H1 (cell line): ENCODE measurements at regions not wholly inside any gene's neighbourhood (a gene's known extent, or its start where the extent isn't known, plus 50 kb on each side); places are given as distances from the start of the nearest gene placed in this dataset.

ENCODE experiments used
- CTCF ChIA-PET: fragments of 300-600 bp; sonication (Branson Sonifier 250); formaldehyde crosslinking; loops from one replicate; lab custom pipeline; 2021; ENCODE audit not compliant: partially characterized antibody; lab: Charles Lee
- POLR2A ChIA-PET: fragments of 300-600 bp; sonication (Branson Sonifier 250); formaldehyde crosslinking; loops from one replicate; lab custom pipeline; 2021; ENCODE audit warnings: inconsistent platforms; ENCODE audit not compliant: partially characterized antibody; lab: Charles Lee
- DNase-seq, 2 experiments: peaks; one replicate each; pipeline versions ENCODE4 v3.0.0 to v3.0.0-alpha.2; 2010 to 2022; ENCODE audit warnings: low spot score in 2 of 2, low read depth in 1 of 2, mixed read lengths in 1 of 2
- FAIRE-seq: peaks from 2 replicates; lab custom pipeline; 2011; peaks lifted over from hg19 to GRCh38; lab: Jason Lieb, UNC
- H2AFZ ChIP-seq: 2 replicates; pipeline ENCODE4 v1.8.1; 2012; ENCODE audit warnings: low read length, inconsistent platforms
- H2AK5ac ChIP-seq: 2 replicates; pipeline ENCODE4 v1.6.1; 2013; ENCODE audit warnings: low read depth, low read length
- H2BK120ac ChIP-seq: replicated peaks from 2 replicates; pipeline ENCODE3; 2013; ENCODE audit warnings: low read depth, low read length, inconsistent platforms
- H2BK12ac ChIP-seq: 2 replicates; pipeline ENCODE4 v1.6.1; 2013; ENCODE audit warnings: low read depth, low read length
- H2BK15ac ChIP-seq: 2 replicates; pipeline ENCODE4 v1.6.1; 2013; ENCODE audit warnings: low read length
- H2BK20ac ChIP-seq: 2 replicates; pipeline ENCODE4 v1.6.1; 2013; ENCODE audit warnings: low read length
- H2BK5ac ChIP-seq: 2 replicates; pipeline ENCODE4 v1.6.1; 2013; ENCODE audit warnings: low read depth, low read length
- H3K14ac ChIP-seq: 2 replicates; pipeline ENCODE4 v1.6.1; 2013; ENCODE audit warnings: inconsistent platforms; ENCODE audit not compliant: insufficient read length
- H3K18ac ChIP-seq: 2 replicates; pipeline ENCODE4 v1.6.1; 2013; ENCODE audit warnings: low read length; ENCODE audit errors: extremely low read depth
- H3K23ac ChIP-seq: 2 replicates; pipeline ENCODE4 v1.6.1; 2013; ENCODE audit warnings: inconsistent platforms; ENCODE audit not compliant: insufficient read length
- H3K23me2 ChIP-seq: 2 replicates; pipeline ENCODE4 v1.6.1; 2013; ENCODE audit warnings: low read depth, low read length
- H3K27ac ChIP-seq: 2 replicates; pipeline ENCODE4 v1.6.1; 2011; ENCODE audit warnings: low read depth, low read length, inconsistent platforms
- H3K27me3 ChIP-seq, 4 experiments: replicated peaks in 1 of 4; 1 replicate in 1 of 4; 2 replicates in 3 of 4; pipeline versions ENCODE4 v1.6.1 to v1.8.1; 2011 to 2013; ENCODE audit warnings: low read length in 3 of 4, mild to moderate bottlenecking in 3 of 4, inconsistent platforms in 2 of 4, mixed read lengths in 2 of 4, moderate library complexity in 1 of 4; ENCODE audit not compliant: control insufficient read depth in 3 of 4, insufficient read depth in 3 of 4; ENCODE audit errors: extremely low read depth in 1 of 4
- H3K36me3 ChIP-seq, 4 experiments: 2 replicates each; pipeline versions ENCODE4 v1.6.1 to v1.8.1; 2011 to 2013; ENCODE audit warnings: mild to moderate bottlenecking in 4 of 4, low read length in 3 of 4, moderate library complexity in 2 of 4, control low read depth in 1 of 4, inconsistent platforms in 1 of 4; ENCODE audit not compliant: insufficient read depth in 4 of 4, control insufficient read depth in 2 of 4
- H3K4ac ChIP-seq: replicated peaks from 2 replicates; pipeline ENCODE3; 2013; ENCODE audit warnings: low read length, low read depth, mixed read lengths, inconsistent platforms; ENCODE audit not compliant: insufficient read length
- H3K4me1 ChIP-seq, 4 experiments: replicated peaks in 1 of 4; 1 replicate in 1 of 4; 2 replicates in 3 of 4; pipeline versions ENCODE4 v1.6.1 to v1.8.1; 2011 to 2013; ENCODE audit warnings: low read length in 3 of 4, inconsistent platforms in 2 of 4, mixed read lengths in 1 of 4; ENCODE audit not compliant: insufficient read depth in 4 of 4, control insufficient read depth in 3 of 4
- H3K4me2 ChIP-seq, 2 experiments: 2 replicates each; pipeline versions ENCODE4 v1.6.1 to v1.8.1; 2011 to 2013; ENCODE audit warnings: low read depth in 2 of 2, low read length in 2 of 2, control low read depth in 1 of 2, inconsistent platforms in 1 of 2, mild to moderate bottlenecking in 1 of 2; ENCODE audit not compliant: insufficient read depth in 1 of 2
- H3K4me3 ChIP-seq, 4 experiments: fragments of 200-600, 300-600 bp in 1 of 4; sonication (generic), shearing (Covaris generic), sonication (Bioruptor Twin) in 1 of 4; 2 replicates each; pipeline versions ENCODE4 v1.5.1 to v1.8.1; 2011 to 2016; ENCODE audit warnings: low read length in 4 of 4, low read depth in 3 of 4, control low read depth in 2 of 4, inconsistent platforms in 2 of 4, mild to moderate bottlenecking in 2 of 4, mixed read lengths in 1 of 4, moderate library complexity in 1 of 4; ENCODE audit not compliant: insufficient read depth in 2 of 4; ENCODE audit errors: extremely low read depth in 1 of 4
- H3K56ac ChIP-seq: replicated peaks from 2 replicates; pipeline ENCODE3; 2013; ENCODE audit warnings: low read depth, mild to moderate bottlenecking, mixed read lengths, low read length, inconsistent platforms; ENCODE audit not compliant: insufficient read length
- H3K79me1 ChIP-seq: 2 replicates; pipeline ENCODE4 v1.6.1; 2013; ENCODE audit warnings: low read depth, low read length, control low read depth
- H3K79me2 ChIP-seq, 2 experiments: 2 replicates each; pipeline versions ENCODE4 v1.6.1 to v1.8.1; 2012 to 2013; ENCODE audit warnings: low read length in 2 of 2, mild to moderate bottlenecking in 2 of 2, inconsistent platforms in 1 of 2; ENCODE audit not compliant: insufficient read depth in 2 of 2, control insufficient read depth in 1 of 2
- H3K9ac ChIP-seq, 4 experiments: replicated peaks in 1 of 4; 1 replicate in 1 of 4; 2 replicates in 3 of 4; pipeline versions ENCODE4 v1.6.1 to v1.8.1; 2011 to 2013; ENCODE audit warnings: low read depth in 3 of 4, low read length in 3 of 4, control low read depth in 2 of 4, mild to moderate bottlenecking in 2 of 4, moderate library complexity in 2 of 4, inconsistent platforms in 1 of 4; ENCODE audit errors: extremely low read depth in 1 of 4
- H3K9me3 ChIP-seq, 2 experiments: 2 replicates each; pipeline versions ENCODE4 v1.6.1 to v1.8.1; 2012 to 2013; ENCODE audit warnings: mild to moderate bottlenecking in 2 of 2, moderate library complexity in 2 of 2, control low read depth in 1 of 2, inconsistent platforms in 1 of 2, low read depth in 1 of 2, low read length in 1 of 2, mixed read lengths in 1 of 2; ENCODE audit not compliant: insufficient read depth in 2 of 2
- H4K20me1 ChIP-seq, 2 experiments: replicated peaks in 1 of 2; 2 replicates each; pipeline versions ENCODE3 to v1.8.1; 2011 to 2013; ENCODE audit warnings: inconsistent platforms in 2 of 2, low read length in 2 of 2, mild to moderate bottlenecking in 1 of 2; ENCODE audit not compliant: insufficient read depth in 2 of 2, control insufficient read depth in 1 of 2
- H4K5ac ChIP-seq: 2 replicates; pipeline ENCODE4 v1.6.1; 2013; ENCODE audit warnings: low read length, low read depth, mixed read lengths, inconsistent platforms; ENCODE audit not compliant: insufficient read length
- H4K8ac ChIP-seq: 2 replicates; pipeline ENCODE4 v1.8.0; 2013; ENCODE audit warnings: mild to moderate bottlenecking, moderate library complexity, low read length, inconsistent platforms; ENCODE audit not compliant: insufficient read depth; ENCODE audit errors: extremely low read depth
- H4K91ac ChIP-seq: replicated peaks from 2 replicates; pipeline ENCODE3; 2013; ENCODE audit warnings: low read length, mixed read lengths, inconsistent platforms; ENCODE audit not compliant: insufficient read length
- GTF2F1 ChIP-seq: IDR thresholded peaks from 2 replicates; pipeline ENCODE4 v1.6.1; 2012; ENCODE audit warnings: low read depth, low read length, improper control_type of control experiment, borderline replicate concordance
- RAD21 ChIP-seq, 2 experiments: IDR thresholded peaks in 1 of 2; conservative IDR thresholded peaks in 1 of 2; 2 replicates each; pipeline ENCODE4 v1.6.1; 2011; ENCODE audit warnings: low read depth in 2 of 2, low read length in 2 of 2, improper control_type of control experiment in 1 of 2, inconsistent platforms in 1 of 2, mild to moderate bottlenecking in 1 of 2, moderate library complexity in 1 of 2
- WGBS, 2 experiments: shearing (Covaris generic) in 1 of 2; methylation state at CpG; one replicate each; pipeline versions ENCODE4 v1.1.6 to v1.1.7; 2013 to 2015; ENCODE audit warnings: low lambda C conversion rate in 2 of 2, mixed read lengths in 2 of 2, inconsistent platforms in 1 of 2, low coverage in 1 of 2, missing lambda C conversion rate in 1 of 2; ENCODE audit not compliant: insufficient replicate concordance in 2 of 2, insufficient coverage in 1 of 2, insufficient read length in 1 of 2; ENCODE audit errors: extremely low coverage in 1 of 2, missing lambda C conversion rate in 1 of 2; 5-methylcytosine and 5-hydroxymethylcytosine counted together

- peaks cover 16 to 36% of the 10 kb centered on the region in 2 experiments for H3K9me3 ChIP-seq
- POLR2A ChIA-PET, result no interaction called here
- no peak overlapping the region for H4K8ac ChIP-seq
- no peak overlapping the region for H2BK5ac ChIP-seq
- no peak overlapping the region for H3K4ac ChIP-seq
- no peaks in the 10 kb centered on the region for H3K79me1 ChIP-seq
- H3K18ac ChIP-seq, result no peak overlapping the region
- H4K20me1 ChIP-seq, result no peaks in the 10 kb centered on the region
- H4K5ac ChIP-seq, result no peak overlapping the region
- no peak overlapping the region for H2BK15ac ChIP-seq
- no peak overlapping the region for H3K14ac ChIP-seq
- no peak overlapping the region for H3K56ac ChIP-seq
- no peaks in the 10 kb centered on the region for H3K23me2 ChIP-seq
- CTCF ChIA-PET, result interaction anchor here (1.1 to 1.4 kb wide), 2 partner anchors 15 to 307 kb away, joined by 3 to 4 read pairs; no protein-coding TSS in a partner anchor
- H4K91ac ChIP-seq, result no peak overlapping the region
- DNase-seq, result no peak
- H2AK5ac ChIP-seq, result no peak overlapping the region
- no peak overlapping the region for H3K4me2 ChIP-seq
- no peak overlapping the region for H2BK120ac ChIP-seq
- H2BK12ac ChIP-seq, result no peak overlapping the region
- no peak overlapping the region for H2BK20ac ChIP-seq
- no peak overlapping the region for H3K9ac ChIP-seq
- no peak overlapping the region for H2AFZ ChIP-seq
- TF ChIP-seq GTF2F1 (no peak), RAD21 (IDR thresholded peaks at IDR 0.05 in 1 of 2, conservative IDR thresholded peaks at IDR 0.05 in 1 of 2; ENCODE audit: low read depth in 2 of 2, low read length in 2 of 2) (peak; percentile 23 to 34; a peak in 3 of 4 replicates)
- TF ChIP-seq, all 59 proteins: peak for 1
- no peaks in the 10 kb centered on the region for H3K36me3 ChIP-seq
- no peak overlapping the region for H3K23ac ChIP-seq
- H3K27me3 ChIP-seq, result no peaks in the 10 kb centered on the region
- H3K79me2 ChIP-seq, result no peaks in the 10 kb centered on the region
- H3K4me1 ChIP-seq, result no peaks in the 10 kb centered on the region
- whole genome bisulfite sequencing, 2 experiments, result 58% methylated on average over 3 of the region's 3 CpGs; no CpG with 5 or more reads in 1 of the 2 experiments
- H3K4me3 ChIP-seq, result no peak overlapping the region
- FAIRE-seq, result no peak
- no peak overlapping the region for H3K27ac ChIP-seq
Observed at GRCh38 chr14:23895480-23895879, 58.1 kb upstream of the DHRS4 start.
